Upper lobe of left lung (tissue), 6 donors: ENCODE measurements at regions not wholly inside any gene's neighbourhood (a gene's known extent, or its start where the extent isn't known, plus 50 kb on each side); places are given as distances from the start of the nearest gene placed in this dataset.

Experiments
- ATAC-seq, 2 donors: fragments of 200-7000 bp; cut with Tn5 transposase; one replicate each; pipeline ENCODE4 v1.9.1; 2022; ENCODE audit warnings: mild to moderate bottlenecking in 2 of 2, moderate library complexity in 2 of 2; ENCODE audit not compliant: low FRiP score in 2 of 2
- DNase-seq, 2 donors: peaks; one replicate each; pipeline ENCODE4 v3.0.0-alpha.2; 2019 to 2020
- H3K27ac ChIP-seq, 4 donors: fragments of 200-600 bp; sonication (generic); one replicate each; pipeline ENCODE4 v1.5.1; 2016 to 2019
- H3K27me3 ChIP-seq, 4 donors: fragments of 200-600 bp; sonication (generic); one replicate each; pipeline ENCODE4 v1.5.1; 2017 to 2019
- H3K36me3 ChIP-seq, 4 donors: fragments of 200-600 bp; sonication (generic); one replicate each; pipeline ENCODE4 v1.5.1; 2016 to 2019
- H3K4me1 ChIP-seq, 4 donors: fragments of 200-600 bp; sonication (generic); one replicate each; pipeline ENCODE4 v1.5.1; 2018 to 2019
- H3K4me3 ChIP-seq, 4 donors: fragments of 200-600 bp; sonication (generic); one replicate each; pipeline ENCODE4 v1.5.1; 2017 to 2019; ENCODE audit warnings: mild to moderate bottlenecking in 2 of 4, moderate library complexity in 1 of 4
- H3K9me3 ChIP-seq, 4 donors: fragments of 200-600 bp; sonication (generic); one replicate each; pipeline ENCODE4 v1.5.1; 2018 to 2019
- EP300 ChIP-seq, 4 donors: sonication (generic); formaldehyde crosslinking; IDR thresholded peaks; one replicate each; pipeline ENCODE4 v1.5.1; 2017; ENCODE audit warnings: antibody characterized with exemption in 4 of 4, control low read depth in 2 of 4
- POLR2A ChIP-seq, 4 donors: fragments of 450-650 bp; IDR thresholded peaks; one replicate each; pipeline ENCODE4 v1.5.1; 2016 to 2017; ENCODE audit warnings: antibody characterized with exemption in 4 of 4, mild to moderate bottlenecking in 2 of 4
- POLR2AphosphoS5 ChIP-seq, 2 donors: sonication (generic); formaldehyde crosslinking; IDR thresholded peaks; one replicate each; pipeline ENCODE4 v1.5.1; 2017; ENCODE audit warnings: antibody characterized with exemption in 2 of 2
- WGBS, 2 donors: methylation state at CpG; one replicate each; pipeline ENCODE4 v1.1.5; 2017 to 2018; 5-methylcytosine and 5-hydroxymethylcytosine counted together
- TF ChIP-seq, protein P1 (sequence below), 6 experiments: fragments of 450-650 bp in 4 of 6; fragments of 200-600 bp in 2 of 6; sonication (generic) in 2 of 6; IDR thresholded peaks; one replicate each; pipeline ENCODE4 v1.5.1; 2016 to 2019; ENCODE audit warnings: antibody characterized with exemption in 6 of 6
- donor health status: DM: no; HTN: no; CAD: no; lungs with moderate emphysema.
- donor health status: DM: no; HTN: yes; CAD: no; lungs with severe emphysema.

DNA sequence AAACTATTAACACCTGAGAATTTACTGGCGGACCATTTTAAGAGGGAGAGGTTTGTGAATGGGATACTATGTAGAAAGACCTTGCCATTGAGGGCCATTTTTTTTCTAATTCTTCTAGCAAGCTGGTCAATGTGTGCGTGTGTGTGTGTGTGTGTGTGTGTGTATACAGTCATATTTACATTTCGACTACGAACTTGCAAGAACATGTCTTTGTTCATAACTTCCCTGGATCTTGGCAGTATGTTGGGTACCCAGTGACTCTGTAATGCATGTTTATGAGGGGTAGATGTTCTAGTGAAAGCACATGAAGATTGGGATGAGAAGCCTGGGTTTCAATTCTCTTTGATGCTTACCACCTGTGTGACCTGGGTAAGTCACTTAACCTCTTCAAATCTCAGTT, 133.6 kb downstream of the UBE2E3 start:
- no peak overlapping the region for H3K27ac ChIP-seq
- DNase-seq (no peak), ATAC-seq (no peak)
- H3K4me1 ChIP-seq: no peaks in the 10 kb centered on the region
- no peak for TF ChIP-seq EP300 (IDR thresholded peaks at IDR 0.05)
- TF ChIP-seq, protein P1, sequence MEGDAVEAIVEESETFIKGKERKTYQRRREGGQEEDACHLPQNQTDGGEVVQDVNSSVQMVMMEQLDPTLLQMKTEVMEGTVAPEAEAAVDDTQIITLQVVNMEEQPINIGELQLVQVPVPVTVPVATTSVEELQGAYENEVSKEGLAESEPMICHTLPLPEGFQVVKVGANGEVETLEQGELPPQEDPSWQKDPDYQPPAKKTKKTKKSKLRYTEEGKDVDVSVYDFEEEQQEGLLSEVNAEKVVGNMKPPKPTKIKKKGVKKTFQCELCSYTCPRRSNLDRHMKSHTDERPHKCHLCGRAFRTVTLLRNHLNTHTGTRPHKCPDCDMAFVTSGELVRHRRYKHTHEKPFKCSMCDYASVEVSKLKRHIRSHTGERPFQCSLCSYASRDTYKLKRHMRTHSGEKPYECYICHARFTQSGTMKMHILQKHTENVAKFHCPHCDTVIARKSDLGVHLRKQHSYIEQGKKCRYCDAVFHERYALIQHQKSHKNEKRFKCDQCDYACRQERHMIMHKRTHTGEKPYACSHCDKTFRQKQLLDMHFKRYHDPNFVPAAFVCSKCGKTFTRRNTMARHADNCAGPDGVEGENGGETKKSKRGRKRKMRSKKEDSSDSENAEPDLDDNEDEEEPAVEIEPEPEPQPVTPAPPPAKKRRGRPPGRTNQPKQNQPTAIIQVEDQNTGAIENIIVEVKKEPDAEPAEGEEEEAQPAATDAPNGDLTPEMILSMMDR (IDR thresholded peaks at IDR 0.05): no peak
- TF ChIP-seq POLR2A (IDR thresholded peaks at IDR 0.05): no peak
- TF ChIP-seq POLR2AphosphoS5 (IDR thresholded peaks at IDR 0.05): no peak
- WGBS, 2 donors: 80 to 88% methylated on average over 4 of the region's 4 CpGs
- no peaks in the 10 kb centered on the region for H3K9me3 ChIP-seq
- H3K27me3 ChIP-seq: no peaks in the 10 kb centered on the region
- H3K4me3 ChIP-seq: no peak overlapping the region
- H3K36me3 ChIP-seq: no peaks in the 10 kb centered on the region

DNA sequence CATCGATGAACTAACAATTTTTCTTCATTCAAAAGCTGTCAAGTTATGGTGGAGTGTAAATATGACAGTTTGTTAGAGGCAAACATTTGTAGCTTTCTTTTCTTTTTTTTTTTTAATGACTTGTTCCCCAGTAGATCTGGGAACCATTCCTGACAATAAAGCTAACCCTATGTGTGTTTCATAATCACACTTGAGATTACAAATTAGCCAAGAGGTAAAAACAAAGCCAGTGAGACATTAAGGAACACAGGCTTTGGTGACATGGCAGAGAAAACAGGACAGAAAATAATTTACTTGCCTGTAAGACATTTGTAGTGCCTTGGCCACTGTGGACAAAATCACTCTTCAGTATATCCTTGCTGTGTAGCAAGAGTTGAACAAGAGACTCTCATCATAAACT, 135.9 kb downstream of the UBE2E3 start:
- no peaks in the 10 kb centered on the region for H3K27me3 ChIP-seq
- WGBS, 2 donors: 36 to 38% methylated on average over 1 of the region's 1 CpG
- H3K36me3 ChIP-seq: no peaks in the 10 kb centered on the region
- no peak for DNase-seq
- H3K4me3 ChIP-seq: no peak overlapping the region
- no peak overlapping the region for H3K27ac ChIP-seq
- TF ChIP-seq EP300 (IDR thresholded peaks at IDR 0.05) (no peak), POLR2A (IDR thresholded peaks at IDR 0.05) (no peak), POLR2AphosphoS5 (IDR thresholded peaks at IDR 0.05) (no peak)
- TF ChIP-seq, protein P1 (IDR thresholded peaks at IDR 0.05): no peak
- ATAC-seq: no peak
- no peaks in the 10 kb centered on the region for H3K4me1 ChIP-seq
- no peaks in the 10 kb centered on the region for H3K9me3 ChIP-seq

DNA sequence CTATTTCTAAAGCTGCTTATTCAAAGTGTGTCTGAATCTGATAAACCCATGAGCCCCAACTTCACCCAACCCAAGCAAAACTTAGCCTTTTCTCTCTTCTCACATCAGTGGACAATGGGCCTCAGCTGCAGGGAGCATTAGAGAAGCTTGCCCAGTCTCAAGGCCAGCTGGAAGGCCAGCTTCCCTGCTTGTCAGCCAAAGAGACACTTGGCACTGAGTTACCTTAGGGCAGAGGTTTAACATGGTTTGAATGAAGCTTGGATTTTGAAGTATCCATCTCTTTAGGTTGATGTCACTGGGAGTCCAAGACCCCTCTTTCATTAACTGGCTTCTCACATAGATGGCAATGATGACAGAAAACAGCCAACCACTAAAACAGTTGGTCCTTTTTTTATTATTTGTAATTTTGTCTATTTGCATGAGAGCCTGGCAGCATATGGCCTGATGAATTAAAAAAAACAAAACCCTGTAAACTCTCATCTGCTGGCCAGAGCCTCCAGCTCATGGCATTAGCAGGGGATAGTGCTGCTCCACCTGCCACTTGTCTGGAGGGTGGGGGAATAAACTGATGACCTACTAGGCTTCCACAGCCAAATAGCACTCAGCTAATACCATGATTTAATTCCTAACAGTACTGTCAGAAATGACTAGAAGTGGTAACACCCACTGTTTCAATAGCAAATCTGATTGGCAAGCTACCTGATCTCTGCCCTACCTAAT, 137.0 kb downstream of the UBE2E3 start:
- H3K27me3 ChIP-seq: no peaks in the 10 kb centered on the region
- no peak overlapping the region for H3K27ac ChIP-seq
- no peaks in the 10 kb centered on the region for H3K9me3 ChIP-seq
- TF ChIP-seq, protein P1 (IDR thresholded peaks at IDR 0.05): no peak
- TF ChIP-seq POLR2AphosphoS5 (IDR thresholded peaks at IDR 0.05) (no peak), POLR2A (IDR thresholded peaks at IDR 0.05) (no peak), EP300 (IDR thresholded peaks at IDR 0.05) (no peak)
- no peaks in the 10 kb centered on the region for H3K36me3 ChIP-seq
- no peak for DNase-seq
- H3K4me1 ChIP-seq: no peaks in the 10 kb centered on the region
- H3K4me3 ChIP-seq: no peak overlapping the region
- ATAC-seq: no peak

DNA sequence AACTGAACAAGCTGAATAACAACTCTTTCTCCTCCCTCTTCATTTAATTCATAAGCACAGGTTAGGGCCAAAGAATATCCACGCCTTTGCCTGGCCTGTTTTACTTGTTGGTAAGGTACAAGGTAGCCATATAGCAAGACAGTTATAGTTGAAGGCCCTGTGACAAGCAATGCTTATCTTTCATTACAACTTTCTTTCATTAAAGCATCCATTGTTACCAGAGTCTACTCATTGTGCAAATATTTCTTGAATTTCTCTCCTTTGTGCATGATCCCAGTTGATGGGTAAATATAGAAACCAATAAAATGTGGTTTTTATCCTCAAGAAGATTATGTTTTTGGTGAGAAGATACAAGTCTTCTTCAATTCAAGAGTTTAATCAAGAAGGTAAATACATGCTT, 140.2 kb downstream of the UBE2E3 start:
- Histone ChIP-seq H3K4me1 (no peaks in the 10 kb centered on the region), H3K27ac (no peak overlapping the region), H3K27me3 (no peaks in the 10 kb centered on the region), H3K4me3 (no peak overlapping the region), H3K9me3 (no peaks in the 10 kb centered on the region), H3K36me3 (no peaks in the 10 kb centered on the region)
- DNase-seq: no peak
- WGBS, 2 donors: 96 to 100% methylated on average over 1 of the region's 1 CpG
- no peak for ATAC-seq
- TF ChIP-seq, protein P1 (IDR thresholded peaks at IDR 0.05): no peak
- TF ChIP-seq POLR2AphosphoS5 (IDR thresholded peaks at IDR 0.05): no peak
- no peak for TF ChIP-seq EP300 (IDR thresholded peaks at IDR 0.05)
- TF ChIP-seq POLR2A (IDR thresholded peaks at IDR 0.05): no peak

DNA sequence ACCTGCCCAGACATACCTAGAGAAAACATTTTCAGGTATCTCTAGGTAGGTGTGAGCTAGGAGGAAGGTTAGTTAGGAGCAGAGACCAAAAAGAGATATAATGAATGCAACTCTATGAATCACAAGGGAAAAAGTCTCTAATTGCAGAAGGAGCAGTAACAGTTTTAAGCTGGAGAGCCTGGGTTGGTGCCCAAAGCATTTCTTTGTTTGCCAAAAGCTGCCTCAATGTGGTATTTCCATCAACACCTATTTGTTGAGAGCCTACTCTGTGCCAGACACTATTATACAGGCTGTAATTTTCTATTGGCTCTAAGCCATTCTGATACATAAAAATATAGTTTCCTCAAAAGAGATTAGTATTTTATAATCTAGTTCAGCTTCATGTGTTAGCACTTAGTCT, 141.6 kb downstream of the UBE2E3 start:
- DNase-seq: no peak

More for the DNA sequence above, 141.6 kb downstream of the UBE2E3 start:
- ATAC-seq: no peak
- no peaks in the 10 kb centered on the region for H3K9me3 ChIP-seq
- TF ChIP-seq, protein P1 (IDR thresholded peaks at IDR 0.05): no peak
- TF ChIP-seq POLR2A (IDR thresholded peaks at IDR 0.05): no peak
- H3K27ac ChIP-seq: no peak overlapping the region
- H3K27me3 ChIP-seq: no peaks in the 10 kb centered on the region
- H3K4me1 ChIP-seq: no peaks in the 10 kb centered on the region
- no peak overlapping the region for H3K4me3 ChIP-seq
- H3K36me3 ChIP-seq: no peaks in the 10 kb centered on the region
